Osteocyte (in vitro differentiated cells): ENCODE measurements at regions not wholly inside any gene's neighbourhood (a gene's known extent, or its start where the extent isn't known, plus 50 kb on each side); places are given as distances from the start of the nearest gene placed in this dataset.

Experiments used
- DNase-seq: peaks from one replicate; pipeline ENCODE4 v3.0.0; 2021; ENCODE audit warnings: mixed read lengths; ENCODE audit not compliant: unreplicated experiment; ENCODE audit errors: extremely low spot score
- H3K27ac Mint-ChIP-seq: one replicate; pipeline ENCODE4 v1.8.0; 2021; ENCODE audit warnings: mild to moderate bottlenecking, mixed read lengths; ENCODE audit not compliant: unreplicated experiment
- H3K27me3 Mint-ChIP-seq: one replicate; pipeline ENCODE4 v1.8.0; 2021; ENCODE audit warnings: mixed read lengths; ENCODE audit not compliant: unreplicated experiment
- H3K36me3 Mint-ChIP-seq: one replicate; pipeline ENCODE4 v1.8.0; 2021; ENCODE audit warnings: mixed read lengths; ENCODE audit not compliant: unreplicated experiment
- H3K4me1 Mint-ChIP-seq: one replicate; pipeline ENCODE4 v1.8.0; 2021; ENCODE audit warnings: mixed read lengths; ENCODE audit not compliant: unreplicated experiment
- H3K4me3 Mint-ChIP-seq: one replicate; pipeline ENCODE4 v1.8.0; 2021; ENCODE audit warnings: mild to moderate bottlenecking, moderate library complexity, mixed read lengths; ENCODE audit not compliant: unreplicated experiment
- H3K9me3 Mint-ChIP-seq: one replicate; pipeline ENCODE4 v1.8.0; 2021; ENCODE audit warnings: mixed read lengths; ENCODE audit not compliant: unreplicated experiment
- CTCF ChIP-seq: fragments of 200-600 bp; sonication (generic); IDR thresholded peaks from 2 replicates; pipeline ENCODE4 v1.5.0; 2021; ENCODE audit warnings: antibody characterized with exemption, mild to moderate bottlenecking, moderate library complexity

- Mint-ChIP-seq H3K4me3 (no peak overlapping the region), H3K27me3 (peaks cover 3% of the 10 kb centered on the region), H3K36me3 (no peaks in the 10 kb centered on the region), H3K4me1 (peaks cover 26% of the 10 kb centered on the region), H3K9me3 (no peaks in the 10 kb centered on the region), H3K27ac (no peak overlapping the region)
- no peak for DNase-seq
- no peak for TF ChIP-seq CTCF
These were observed 126.1 kb downstream of the MTX2 start for GRCh38 chr2:176395273-176395854.

GRCh38 chr2:176398243-176399073, 129.2 kb downstream of the MTX2 start:
- Mint-ChIP-seq H3K4me1 (peaks cover 7% of the 10 kb centered on the region), H3K9me3 (no peaks in the 10 kb centered on the region), H3K27ac (no peak overlapping the region), H3K27me3 (peaks cover 3% of the 10 kb centered on the region), H3K36me3 (no peaks in the 10 kb centered on the region), H3K4me3 (no peak overlapping the region)
- no peak for DNase-seq
- no peak for TF ChIP-seq CTCF

GRCh38 chr2:176399074-176399598, 129.9 kb downstream of the MTX2 start:
- no peak overlapping the region for H3K27ac Mint-ChIP-seq
- H3K27me3 Mint-ChIP-seq: peaks cover 3% of the 10 kb centered on the region
- H3K4me1 Mint-ChIP-seq: peaks cover 7% of the 10 kb centered on the region
- H3K9me3 Mint-ChIP-seq: no peaks in the 10 kb centered on the region
- no peak overlapping the region for H3K4me3 Mint-ChIP-seq
- DNase-seq: no peak
- H3K36me3 Mint-ChIP-seq: no peaks in the 10 kb centered on the region
- no peak for TF ChIP-seq CTCF

GRCh38 chr2:176405477-176405876, 136.2 kb downstream of the MTX2 start:
- Mint-ChIP-seq H3K27me3 (peaks cover 19% of the 10 kb centered on the region), H3K36me3 (peaks cover 4% of the 10 kb centered on the region), H3K4me1 (no peaks in the 10 kb centered on the region), H3K4me3 (no peak overlapping the region), H3K9me3 (no peaks in the 10 kb centered on the region), H3K27ac (no peak overlapping the region)
- no peak for DNase-seq
- no peak for TF ChIP-seq CTCF

GRCh38 chr2:176407706-176408105, 138.5 kb downstream of the MTX2 start:
- Mint-ChIP-seq H3K9me3 (no peaks in the 10 kb centered on the region), H3K27me3 (peaks cover 19% of the 10 kb centered on the region), H3K36me3 (peaks cover 4% of the 10 kb centered on the region), H3K27ac (no peak overlapping the region), H3K4me1 (no peaks in the 10 kb centered on the region), H3K4me3 (no peak overlapping the region)
- TF ChIP-seq CTCF: no peak
- DNase-seq: no peak
